AG10803 (cell line): ENCODE measurements at regions not wholly inside any gene's neighbourhood (a gene's known extent, or its start where the extent isn't known, plus 50 kb on each side); places are given as distances from the start of the nearest gene placed in this dataset.

Experiments used
- DNase-seq: peaks from one replicate; pipeline ENCODE4 v3.0.0; 2010; ENCODE audit warnings: low read depth
- H3K4me3 ChIP-seq: 2 replicates; pipeline ENCODE4 v1.5.1; 2011; ENCODE audit warnings: mild to moderate bottlenecking, low read length, control low read depth
- CTCF ChIP-seq: conservative IDR thresholded peaks from 2 replicates; pipeline ENCODE4 v1.5.1; 2011; ENCODE audit warnings: mild to moderate bottlenecking, low read length, control low read depth, inconsistent platforms

GRCh38 chr6:94751641-94752329, 825.5 kb upstream of the MANEA start:
- TF ChIP-seq CTCF, result no peak
- H3K4me3 ChIP-seq, result no peak overlapping the region
- no peak for DNase-seq

GRCh38 chr6:94736236-94736635, 841.1 kb upstream of the MANEA start:
- DNase-seq, result no peak
- no peak for TF ChIP-seq CTCF
- no peak overlapping the region for H3K4me3 ChIP-seq

GRCh38 chr6:94735270-94735669, 842.1 kb upstream of the MANEA start:
- TF ChIP-seq CTCF, result no peak

GRCh38 chr6:94734751-94735150, 842.6 kb upstream of the MANEA start:
- no peak for DNase-seq
- no peak for TF ChIP-seq CTCF
- H3K4me3 ChIP-seq, result no peak overlapping the region

More at GRCh38 chr6:94735270-94735669, 842.1 kb upstream of the MANEA start:
- no peak for DNase-seq
- H3K4me3 ChIP-seq, result no peak overlapping the region

GRCh38 chr6:94733066-94733465, 844.3 kb upstream of the MANEA start:
- DNase-seq, result no peak
- H3K4me3 ChIP-seq, result no peak overlapping the region
- TF ChIP-seq CTCF, result no peak

GRCh38 chr6:94727710-94728109, 849.6 kb upstream of the MANEA start:
- TF ChIP-seq CTCF, result no peak
- DNase-seq, result no peak
- H3K4me3 ChIP-seq, result no peak overlapping the region

GRCh38 chr6:94721459-94721858, 855.9 kb upstream of the MANEA start:
- TF ChIP-seq CTCF, result no peak
- no peak overlapping the region for H3K4me3 ChIP-seq
- DNase-seq, result no peak
